Activated CD4-positive, alpha-beta T cell treated with anti-CD3 and anti-CD28 coated beads for 36 hours (primary cell): ENCODE measurements at regions not wholly inside any gene's neighbourhood (a gene's known extent, or its start where the extent isn't known, plus 50 kb on each side); places are given as distances from the start of the nearest gene placed in this dataset.

Source experiments
- ATAC-seq: fragments of 200-7000 bp; cut with Tn5 transposase; one replicate; pipeline ENCODE4 v1.10.0; 2021; ENCODE audit warnings: mild to moderate bottlenecking, moderate library complexity
- CTCF ChIA-PET: fragments of 350-600 bp; sonication (Branson Sonifier 250); formaldehyde crosslinking; loops from one replicate; lab custom pipeline; 2021; ENCODE audit warnings: antibody characterized with exemption; lab: Charles Lee
- POLR2A ChIA-PET: fragments of 350-600 bp; sonication (Branson Sonifier 250); formaldehyde crosslinking; loops from one replicate; lab custom pipeline; 2021; ENCODE audit warnings: antibody characterized with exemption, inconsistent platforms; lab: Charles Lee
- DNase-seq: peaks from one replicate; pipeline ENCODE4 v3.0.0-alpha.2; 2020
- H3K27ac Mint-ChIP-seq: one replicate; pipeline ENCODE4 v1.8.0; 2021; ENCODE audit warnings: mixed read lengths
- H3K27me3 Mint-ChIP-seq: one replicate; pipeline ENCODE4 v1.8.0; 2021; ENCODE audit warnings: mixed read lengths
- H3K36me3 Mint-ChIP-seq: one replicate; pipeline ENCODE4 v1.8.0; 2021; ENCODE audit warnings: low read depth, mixed read lengths
- H3K4me1 Mint-ChIP-seq: one replicate; pipeline ENCODE4 v1.8.0; 2021; ENCODE audit warnings: mixed read lengths
- H3K4me3 Mint-ChIP-seq: one replicate; pipeline ENCODE4 v1.8.0; 2021; ENCODE audit warnings: mild to moderate bottlenecking, moderate library complexity, mixed read lengths
- H3K9me3 Mint-ChIP-seq: one replicate; pipeline ENCODE4 v1.8.0; 2021; ENCODE audit warnings: low read depth, mixed read lengths
- intact Hi-C, 2 experiments: fragments of 100-400 bp; cut with DNase I in 1 of 2; cut with micrococcal nuclease in 1 of 2; formaldehyde crosslinking; loops; one replicate each; pipeline versions ENCODE4 v1.14.2 to v1.15.1; 2022 to 2024; cut with DNase I, micrococcal nuclease

DNA sequence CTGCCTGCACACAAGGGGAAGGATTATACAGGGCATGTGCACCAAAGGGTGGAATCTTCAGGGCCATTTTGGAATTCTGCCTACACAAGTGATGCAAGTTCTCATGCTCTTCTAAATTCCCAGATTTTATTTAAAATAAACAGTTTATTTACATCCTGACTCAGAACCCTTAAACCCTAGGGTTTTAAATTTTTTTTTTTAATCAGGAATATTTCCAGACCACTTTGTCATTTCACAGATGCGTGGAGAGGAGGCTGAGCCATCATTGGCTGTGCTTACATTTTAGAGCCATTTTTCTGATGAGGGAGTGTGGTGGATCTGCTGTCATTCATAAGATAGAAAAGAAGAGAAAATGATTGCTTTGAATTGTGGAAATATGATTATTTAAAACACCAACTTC lies 65.2 kb upstream of the MNS1 start:
- H3K4me3 Mint-ChIP-seq: no peak overlapping the region
- H3K4me1 Mint-ChIP-seq: no peaks in the 10 kb centered on the region

DNA sequence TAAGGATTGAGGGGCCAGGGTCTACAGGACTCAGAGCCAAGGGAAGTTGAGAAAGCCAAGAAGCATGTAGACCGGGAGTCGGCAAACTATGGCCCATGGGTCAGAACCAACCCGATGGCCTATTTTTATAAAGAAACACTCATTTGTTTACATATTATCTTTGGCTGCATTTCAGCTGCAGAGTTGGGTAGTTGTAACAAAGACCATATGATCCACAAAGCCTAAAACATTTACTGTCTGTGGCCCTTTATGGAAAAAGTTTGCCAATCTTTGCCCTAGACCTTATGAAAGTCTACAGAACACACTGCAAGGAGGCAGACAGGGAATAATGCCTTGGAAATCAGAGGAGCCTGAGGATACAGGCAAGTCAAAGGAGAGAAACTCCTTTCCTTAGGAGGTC lies 63.2 kb upstream of the MNS1 start:
- DNase-seq: no peak
- no peak for ATAC-seq
- Mint-ChIP-seq H3K36me3 (no peaks in the 10 kb centered on the region), H3K4me3 (no peak overlapping the region), H3K9me3 (no peaks in the 10 kb centered on the region), H3K27me3 (peaks cover 10% of the 10 kb centered on the region), H3K4me1 (no peaks in the 10 kb centered on the region), H3K27ac (no peak overlapping the region)
- CTCF ChIA-PET: no interaction called here
- POLR2A ChIA-PET: no interaction called here
- intact Hi-C loops: no loop called here

More for the DNA sequence above, 65.2 kb upstream of the MNS1 start:
- no peak overlapping the region for H3K27ac Mint-ChIP-seq
- H3K27me3 Mint-ChIP-seq: peaks cover 4% of the 10 kb centered on the region
- CTCF ChIA-PET: no interaction called here
- DNase-seq (no peak), ATAC-seq (no peak)
- intact Hi-C loops: no loop called here
- H3K9me3 Mint-ChIP-seq: no peaks in the 10 kb centered on the region
- POLR2A ChIA-PET: no interaction called here
- no peaks in the 10 kb centered on the region for H3K36me3 Mint-ChIP-seq

DNA sequence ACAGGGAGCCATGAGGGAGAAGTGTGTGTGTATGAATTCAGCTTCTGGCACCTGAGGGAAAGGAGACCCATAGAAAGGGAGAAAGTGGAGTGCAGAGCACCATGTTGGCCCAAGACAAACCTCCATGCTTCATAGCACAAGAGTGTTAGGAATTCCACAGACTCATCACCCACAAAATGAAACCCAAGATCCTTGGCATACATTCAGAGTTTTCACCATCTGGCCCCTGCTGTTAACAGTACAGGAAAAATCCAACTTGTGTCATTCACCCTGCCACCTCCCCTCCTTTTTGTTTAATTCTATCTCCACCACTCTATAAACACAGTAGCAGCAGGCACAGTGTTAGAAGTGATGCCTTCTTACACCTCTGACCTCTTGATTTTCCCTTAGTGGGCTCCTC lies 60.0 kb upstream of the MNS1 start:
- H3K36me3 Mint-ChIP-seq: no peaks in the 10 kb centered on the region
- no peaks in the 10 kb centered on the region for H3K4me1 Mint-ChIP-seq
- ATAC-seq (no peak), DNase-seq (no peak)
- CTCF ChIA-PET: no interaction called here
- intact Hi-C loops: no loop called here
- no peak overlapping the region for H3K4me3 Mint-ChIP-seq
- H3K27ac Mint-ChIP-seq: no peak overlapping the region
- peaks cover 15% of the 10 kb centered on the region for H3K27me3 Mint-ChIP-seq
- no peaks in the 10 kb centered on the region for H3K9me3 Mint-ChIP-seq
- POLR2A ChIA-PET: no interaction called here

DNA sequence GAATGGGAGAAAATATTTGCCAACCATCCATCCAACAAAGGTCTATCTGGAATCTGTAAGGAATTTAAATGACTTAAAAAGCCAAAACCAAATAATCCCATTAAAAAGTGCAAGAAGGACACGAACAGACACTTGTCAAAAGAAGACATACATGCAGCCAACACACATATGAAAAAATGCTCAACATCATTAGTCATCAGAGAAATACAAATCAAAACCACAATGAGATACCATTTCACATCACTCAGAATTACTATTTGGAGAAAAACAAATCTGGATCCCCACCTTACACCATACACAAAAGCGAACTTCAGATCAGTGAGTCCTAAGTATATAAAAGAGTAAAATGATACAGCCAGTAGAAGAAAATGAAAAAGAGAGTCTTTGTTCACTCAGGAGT lies 58.6 kb upstream of the MNS1 start:
- Mint-ChIP-seq H3K27ac (no peak overlapping the region), H3K27me3 (peaks cover 15% of the 10 kb centered on the region), H3K36me3 (no peaks in the 10 kb centered on the region), H3K9me3 (peaks cover 6% of the 10 kb centered on the region), H3K4me1 (no peaks in the 10 kb centered on the region), H3K4me3 (no peak overlapping the region)
- ATAC-seq (no peak), DNase-seq (no peak)
- intact Hi-C loops: no loop called here
- POLR2A ChIA-PET: no interaction called here
- CTCF ChIA-PET: interaction anchor here (2.1 kb wide), 1 partner anchor 10 kb away, joined by 5 read pairs; no protein-coding TSS in a partner anchor

DNA sequence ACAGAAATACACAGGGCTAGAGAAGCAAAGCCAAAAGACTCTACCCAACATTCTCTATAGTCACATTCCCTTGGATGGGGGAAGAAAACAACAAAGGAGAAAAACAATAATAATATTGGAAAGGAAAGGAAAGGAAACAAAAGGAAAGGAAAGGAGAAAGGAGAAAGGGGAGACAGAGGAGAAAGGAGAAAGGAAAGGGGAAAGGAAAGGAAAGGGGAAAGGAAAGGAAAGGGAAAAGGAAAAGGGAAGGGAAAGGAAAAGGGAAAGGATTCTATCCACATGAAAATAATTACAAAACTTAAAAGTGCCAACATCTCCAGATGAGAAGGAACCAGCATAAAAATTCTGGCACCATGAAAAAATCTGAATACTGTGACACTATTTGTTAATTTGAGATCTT lies 54.1 kb upstream of the MNS1 start:
- Mint-ChIP-seq H3K27me3 (peaks cover 11% of the 10 kb centered on the region), H3K36me3 (no peaks in the 10 kb centered on the region), H3K9me3 (peaks cover 8% of the 10 kb centered on the region), H3K4me3 (no peak overlapping the region), H3K4me1 (no peaks in the 10 kb centered on the region), H3K27ac (no peak overlapping the region)
- DNase-seq (no peak), ATAC-seq (no peak)
- intact Hi-C loops: no loop called here
- POLR2A ChIA-PET: no interaction called here
- CTCF ChIA-PET: interaction anchor here (1.9 kb wide), 1 partner anchor 14 kb away, joined by 7 read pairs; no protein-coding TSS in a partner anchor
